A172 (cell line): ENCODE measurements at regions not wholly inside any gene's neighbourhood (a gene's known extent, or its start where the extent isn't known, plus 50 kb on each side); places are given as distances from the start of the nearest gene placed in this dataset.
"Not testable (repeated sequence)": the region's sequence is repeated elsewhere in the genome, so short reads cannot be mapped to it uniquely, and the experiment has no call there.

Experiments used
- DNase-seq: peaks from one replicate; pipeline ENCODE4 v3.0.0-alpha.2; 2015; ENCODE audit warnings: low spot score

GRCh38 chrX:130552444-130553073 lies 150.8 kb downstream of the RBMX2 start:
- no peak for DNase-seq

- no peak for DNase-seq
Observed at GRCh38 chrX:130555341-130555740, 153.6 kb downstream of the RBMX2 start.

GRCh38 chrX:130555757-130556156 lies 154.0 kb downstream of the RBMX2 start:
- DNase-seq = no peak

- no peak for DNase-seq
Observed at GRCh38 chrX:130556951-130557350, 155.2 kb downstream of the RBMX2 start.

- DNase-seq = no peak
Observed at GRCh38 chrX:130560544-130560943, 158.8 kb downstream of the RBMX2 start.

GRCh38 chrX:130561930-130562329 lies 160.1 kb downstream of the RBMX2 start:
- no peak for DNase-seq

- no peak for DNase-seq
Observed at GRCh38 chrX:130563476-130563875, 161.7 kb downstream of the RBMX2 start.

GRCh38 chrX:130566028-130566683 lies 164.4 kb downstream of the RBMX2 start:
- DNase-seq = no peak

- not testable (repeated sequence) for DNase-seq
Observed at GRCh38 chrX:130573030-130573429, 171.2 kb downstream of the RBMX2 start.
